Stomach (tissue), 8 donors: ENCODE measurements at regions not wholly inside any gene's neighbourhood (a gene's known extent, or its start where the extent isn't known, plus 50 kb on each side); places are given as distances from the start of the nearest gene placed in this dataset.

Experiments
- DNase-seq, 2 donors: peaks; one replicate each; pipeline versions ENCODE4 v3.0.0 to v3.0.0-alpha.2; 2013 to 2019
- H3K27ac ChIP-seq, 5 donors: fragments of 200-600 bp in 4 of 5; sonication (generic) in 4 of 5; one replicate each; pipeline ENCODE4 v1.5.1; 2013 to 2019; ENCODE audit warnings: mild to moderate bottlenecking in 1 of 5, moderate library complexity in 1 of 5
- H3K27me3 ChIP-seq, 3 donors: fragments of 200-600 bp; sonication (generic); one replicate each; pipeline ENCODE4 v1.5.1; 2017 to 2019; ENCODE audit warnings: mixed run types in 1 of 3
- H3K36me3 ChIP-seq, 4 donors: fragments of 200-600 bp; sonication (generic); 1 replicate in 3 of 4; 2 replicates in 1 of 4; pipeline ENCODE4 v1.5.1; 2016 to 2019
- H3K4me1 ChIP-seq, 4 donors: fragments of 200-600 bp; sonication (generic); one replicate each; pipeline ENCODE4 v1.5.1; 2016 to 2019
- H3K4me3 ChIP-seq, 4 donors: fragments of 200-600 bp; sonication (generic) in 3 of 4; one replicate each; pipeline ENCODE4 v1.5.1; 2016 to 2019; ENCODE audit warnings: mild to moderate bottlenecking in 1 of 4
- H3K9me3 ChIP-seq, 4 donors: fragments of 200-600 bp; sonication (generic); one replicate each; pipeline ENCODE4 v1.5.1; 2016 to 2019
- EP300 ChIP-seq: sonication (generic); formaldehyde crosslinking; IDR thresholded peaks from one replicate; pipeline ENCODE4 v1.6.1; 2017; ENCODE audit warnings: antibody characterized with exemption
- POLR2A ChIP-seq, 4 donors: fragments of 450-650 bp; IDR thresholded peaks; one replicate each; pipeline ENCODE4 v1.6.1; 2016; ENCODE audit warnings: antibody characterized with exemption in 4 of 4, control low read depth in 2 of 4, mild to moderate bottlenecking in 1 of 4, moderate library complexity in 1 of 4
- POLR2AphosphoS5 ChIP-seq, 3 donors: sonication (generic); formaldehyde crosslinking; IDR thresholded peaks; one replicate each; pipeline ENCODE4 v1.6.1; 2016; ENCODE audit warnings: antibody characterized with exemption in 3 of 3
- WGBS, 5 donors: extraction: QIAGEN DNeasy Blood & Tissue Kit in 3 of 5; methylation state at CpG; one replicate each; pipeline versions ENCODE4 v1.1.5 to v1.1.7; 2013 to 2018; 5-methylcytosine and 5-hydroxymethylcytosine counted together
- intact Hi-C: fragments of 100-400 bp; cut with DNase I; formaldehyde crosslinking; loops from one replicate; pipeline ENCODE4 v1.15.1; 2023; ENCODE audit warnings: low total_unique reads
- TF ChIP-seq, protein P1 (sequence below), 7 experiments: fragments of 450-650 bp in 4 of 7; fragments of 200-600 bp in 3 of 7; sonication (generic) in 3 of 7; IDR thresholded peaks; one replicate each; pipeline ENCODE4 v1.5.1; 2016 to 2019; ENCODE audit warnings: antibody characterized with exemption in 7 of 7, control low read depth in 2 of 7, mild to moderate bottlenecking in 1 of 7
- donor health status: healthy with polysubstance abuse.
- donor health status: Bipolar disorder and iron deficiency.
- donor health status: healthy.

DNA sequence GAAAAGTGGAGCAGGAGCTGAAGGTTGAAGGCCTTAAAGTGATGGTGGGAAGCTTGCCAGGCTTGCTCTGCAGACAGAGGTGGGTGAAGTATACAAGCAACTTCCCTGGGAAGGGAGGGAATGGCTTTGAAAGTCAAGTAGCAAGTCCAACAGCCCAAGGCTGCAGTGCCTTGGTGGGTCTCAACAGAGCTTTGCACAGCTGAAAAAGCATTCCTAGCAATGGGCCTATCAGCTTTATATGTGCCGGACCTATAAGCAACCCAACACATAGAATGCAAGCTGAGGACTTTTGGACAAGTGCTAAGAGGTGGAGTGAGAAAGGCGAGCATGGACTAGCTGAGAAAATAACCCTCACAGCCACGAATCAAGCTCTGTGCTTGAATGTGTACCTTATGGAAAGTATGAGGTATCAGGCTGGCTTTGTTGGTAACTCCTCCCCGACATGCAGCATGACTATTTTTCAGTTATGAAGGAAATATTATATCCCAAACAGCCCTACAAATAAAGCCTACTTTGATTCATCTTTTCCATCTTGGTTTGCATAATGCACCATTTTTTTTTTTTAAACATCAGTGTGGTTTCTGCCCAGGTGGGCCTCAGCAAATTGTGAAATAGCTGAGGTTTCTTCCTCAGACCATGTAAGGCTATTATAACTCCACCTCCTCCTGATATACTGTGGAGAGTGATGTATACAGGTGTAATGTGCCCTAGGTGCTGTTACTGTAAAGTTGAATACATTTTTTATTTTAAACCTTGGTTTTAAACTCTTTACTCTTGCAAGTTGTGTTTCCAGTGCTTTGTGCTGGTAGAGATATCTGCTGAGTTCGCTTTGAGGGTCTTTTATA is 241.4 kb upstream of the CXCR4 start:
- Histone ChIP-seq H3K4me3 (no peak overlapping the region), H3K27ac (no peak overlapping the region), H3K9me3 (no peaks in the 10 kb centered on the region), H3K27me3 (no peaks in the 10 kb centered on the region), H3K36me3 (no peaks in the 10 kb centered on the region), H3K4me1 (peaks cover 0 to 11% (median 5%) of the 10 kb centered on the region in 4 donors)
- no peak for DNase-seq
- no peak for TF ChIP-seq POLR2AphosphoS5 (IDR thresholded peaks at IDR 0.05)
- no peak for TF ChIP-seq EP300
- no peak for TF ChIP-seq POLR2A (IDR thresholded peaks at IDR 0.05)
- TF ChIP-seq, protein P1, sequence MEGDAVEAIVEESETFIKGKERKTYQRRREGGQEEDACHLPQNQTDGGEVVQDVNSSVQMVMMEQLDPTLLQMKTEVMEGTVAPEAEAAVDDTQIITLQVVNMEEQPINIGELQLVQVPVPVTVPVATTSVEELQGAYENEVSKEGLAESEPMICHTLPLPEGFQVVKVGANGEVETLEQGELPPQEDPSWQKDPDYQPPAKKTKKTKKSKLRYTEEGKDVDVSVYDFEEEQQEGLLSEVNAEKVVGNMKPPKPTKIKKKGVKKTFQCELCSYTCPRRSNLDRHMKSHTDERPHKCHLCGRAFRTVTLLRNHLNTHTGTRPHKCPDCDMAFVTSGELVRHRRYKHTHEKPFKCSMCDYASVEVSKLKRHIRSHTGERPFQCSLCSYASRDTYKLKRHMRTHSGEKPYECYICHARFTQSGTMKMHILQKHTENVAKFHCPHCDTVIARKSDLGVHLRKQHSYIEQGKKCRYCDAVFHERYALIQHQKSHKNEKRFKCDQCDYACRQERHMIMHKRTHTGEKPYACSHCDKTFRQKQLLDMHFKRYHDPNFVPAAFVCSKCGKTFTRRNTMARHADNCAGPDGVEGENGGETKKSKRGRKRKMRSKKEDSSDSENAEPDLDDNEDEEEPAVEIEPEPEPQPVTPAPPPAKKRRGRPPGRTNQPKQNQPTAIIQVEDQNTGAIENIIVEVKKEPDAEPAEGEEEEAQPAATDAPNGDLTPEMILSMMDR (IDR thresholded peaks at IDR 0.05): no peak
- WGBS, 5 donors: 87 to 92% (median 90%) methylated on average over 5 of the region's 5 CpGs
- intact Hi-C loops: no loop called here

DNA sequence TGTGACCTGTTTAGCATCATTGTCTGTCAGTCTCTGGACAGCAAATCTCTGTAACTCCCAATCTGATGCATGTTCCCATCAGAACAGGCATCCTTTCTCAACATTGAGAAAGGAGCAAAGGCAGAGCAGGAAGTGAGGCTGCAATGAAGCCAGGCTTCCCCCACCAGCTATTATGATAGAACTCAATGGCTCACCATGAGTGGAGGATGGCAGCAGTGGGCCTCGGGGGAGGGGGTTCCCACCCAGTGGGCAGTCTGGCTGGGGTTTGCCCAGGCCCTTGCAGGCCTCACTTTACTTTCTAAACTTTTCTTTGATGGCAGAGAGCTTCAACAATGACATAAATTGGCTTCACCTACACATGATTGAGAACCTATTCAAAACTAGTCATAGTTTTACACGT is 240.6 kb upstream of the CXCR4 start:
- Histone ChIP-seq H3K27me3 (no peaks in the 10 kb centered on the region), H3K9me3 (no peaks in the 10 kb centered on the region), H3K36me3 (no peaks in the 10 kb centered on the region), H3K27ac (no peak overlapping the region), H3K4me1 (peaks cover 0 to 9% (median 4%) of the 10 kb centered on the region in 4 donors), H3K4me3 (no peak overlapping the region)
- DNase-seq: no peak
- WGBS, 5 donors: 59 to 76% (median 67%) methylated on average over 2 of the region's 2 CpGs
- no peak for TF ChIP-seq POLR2A (IDR thresholded peaks at IDR 0.05)
- TF ChIP-seq EP300: no peak
- intact Hi-C loops: no loop called here

- DNase-seq: no peak
- no peaks in the 10 kb centered on the region for H3K9me3 ChIP-seq
- H3K27ac ChIP-seq: no peak overlapping the region
- no peaks in the 10 kb centered on the region for H3K36me3 ChIP-seq
- no peaks in the 10 kb centered on the region for H3K27me3 ChIP-seq
- WGBS, 5 donors: 48 to 67% (median 56%) methylated on average over 1 of the region's 1 CpG
- no peak for TF ChIP-seq POLR2A (IDR thresholded peaks at IDR 0.05)
- TF ChIP-seq POLR2AphosphoS5 (IDR thresholded peaks at IDR 0.05): no peak
- TF ChIP-seq, protein P1 (IDR thresholded peaks at IDR 0.05): no peak
- no peak for TF ChIP-seq EP300
- H3K4me3 ChIP-seq: no peak overlapping the region
- intact Hi-C loops: no loop called here
- H3K4me1 ChIP-seq: peaks cover 0 to 6% (median 0%) of the 10 kb centered on the region in 4 donors
Measured at GRCh38 chr2:136357007-136357380, 239.0 kb upstream of the CXCR4 start.

DNA sequence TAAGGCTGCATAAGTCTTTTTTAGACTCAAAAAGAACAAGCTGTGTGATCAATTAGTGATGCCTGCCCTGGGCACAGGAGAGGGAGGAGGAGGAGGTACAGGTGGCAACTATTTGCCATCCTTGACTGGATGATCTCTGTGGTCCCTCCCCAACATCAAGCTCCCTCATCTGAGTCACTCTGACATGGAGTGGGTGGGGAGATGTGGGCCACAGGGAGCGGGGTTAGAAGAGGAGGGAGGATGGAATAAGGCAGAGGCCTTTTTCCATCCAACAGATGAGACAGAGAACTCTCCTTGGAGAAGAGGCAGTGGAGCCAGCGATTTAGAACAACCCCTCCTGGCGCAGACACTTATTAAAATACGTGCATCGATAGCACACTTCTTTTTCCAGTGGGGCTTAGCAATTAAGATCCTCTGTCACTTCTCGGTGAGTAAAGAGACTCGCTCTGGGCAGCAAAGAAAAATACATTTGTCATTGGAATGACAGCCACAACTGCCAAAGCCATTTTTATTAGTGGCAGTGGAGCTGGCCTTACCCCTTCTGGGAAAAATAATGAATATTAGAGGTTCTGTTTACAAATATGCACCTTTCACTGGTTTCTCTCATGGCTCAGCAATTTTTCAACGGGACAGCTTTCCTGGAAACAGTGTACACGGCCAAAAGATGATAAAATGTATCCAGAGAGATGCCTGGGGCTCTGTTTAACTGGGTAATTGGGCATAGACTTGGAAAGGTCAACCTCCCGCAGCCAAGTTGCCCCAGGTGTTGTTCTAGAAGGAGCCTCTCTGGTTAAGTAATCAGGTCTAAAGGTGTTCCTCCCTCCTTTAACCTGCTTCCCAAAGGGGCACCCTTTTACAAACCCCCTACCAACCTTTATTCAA is 238.4 kb upstream of the CXCR4 start:
- 72 to 82% (median 76%) methylated on average over 10 of the region's 10 CpGs for WGBS, 5 donors
- Histone ChIP-seq H3K27me3 (no peaks in the 10 kb centered on the region), H3K36me3 (no peaks in the 10 kb centered on the region), H3K4me1 (peaks cover 0 to 6% (median 0%) of the 10 kb centered on the region in 4 donors), H3K9me3 (no peaks in the 10 kb centered on the region), H3K27ac (no peak overlapping the region), H3K4me3 (no peak overlapping the region)
- intact Hi-C loops: no loop called here
- no peak for DNase-seq
- TF ChIP-seq, protein P1 (IDR thresholded peaks at IDR 0.05): no peak
- TF ChIP-seq EP300 (no peak), POLR2A (IDR thresholded peaks at IDR 0.05) (no peak)
